ENCODE measurements at regions not wholly inside any gene's neighbourhood (a gene's known extent, or its start where the extent isn't known, plus 50 kb on each side); places are given as distances from the start of the nearest gene placed in this dataset.

DNA sequence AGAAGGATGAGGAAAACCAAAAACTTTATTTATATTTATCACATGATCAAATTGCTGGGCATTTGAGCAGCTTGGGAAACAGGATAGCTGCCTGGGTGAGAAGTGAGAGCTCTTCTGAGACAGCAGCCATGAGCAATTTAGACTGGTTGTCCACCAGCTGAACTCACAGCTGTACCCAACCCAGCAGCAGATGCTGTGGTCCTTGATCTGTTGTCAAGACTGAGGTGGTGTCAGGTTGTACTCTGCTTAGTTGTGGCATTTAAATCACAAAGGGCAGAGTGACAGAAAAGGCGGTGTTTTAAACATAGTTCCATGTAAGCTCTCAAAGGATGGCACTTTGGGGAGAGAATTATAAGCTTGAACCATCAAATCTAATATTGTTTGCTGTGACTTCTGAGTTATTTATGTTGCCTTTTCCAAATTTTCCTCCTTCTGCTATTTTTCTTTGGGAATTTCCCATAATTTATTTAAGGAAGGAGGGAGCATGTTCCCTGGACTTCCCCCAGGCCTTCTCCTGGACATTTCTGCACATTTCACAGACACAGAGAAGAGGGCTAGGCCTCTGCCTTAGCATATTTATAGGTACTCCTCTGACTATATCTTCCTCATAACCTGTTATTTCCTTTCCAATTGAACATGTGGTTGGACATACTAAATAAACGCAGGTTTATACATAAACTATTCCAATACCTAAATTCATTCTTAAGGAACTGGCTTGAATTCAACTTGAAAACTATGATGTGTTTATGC lies 117.7 kb upstream of the FER start:
- Histone ChIP-seq H3K27me3 (no peaks in the 10 kb centered on the region), H3K36me3 (no peaks in the 10 kb centered on the region), H3K4me1 (no peaks in the 10 kb centered on the region), H3K9me3 (no peaks in the 10 kb centered on the region), H3K4me3 (no peak overlapping the region), H3K27ac (no peak overlapping the region)
- ATAC-seq (no peak), DNase-seq (no peak)
- TF ChIP-seq POLR2A (IDR thresholded peaks at IDR 0.05), result no peak
- TF ChIP-seq, protein P1, sequence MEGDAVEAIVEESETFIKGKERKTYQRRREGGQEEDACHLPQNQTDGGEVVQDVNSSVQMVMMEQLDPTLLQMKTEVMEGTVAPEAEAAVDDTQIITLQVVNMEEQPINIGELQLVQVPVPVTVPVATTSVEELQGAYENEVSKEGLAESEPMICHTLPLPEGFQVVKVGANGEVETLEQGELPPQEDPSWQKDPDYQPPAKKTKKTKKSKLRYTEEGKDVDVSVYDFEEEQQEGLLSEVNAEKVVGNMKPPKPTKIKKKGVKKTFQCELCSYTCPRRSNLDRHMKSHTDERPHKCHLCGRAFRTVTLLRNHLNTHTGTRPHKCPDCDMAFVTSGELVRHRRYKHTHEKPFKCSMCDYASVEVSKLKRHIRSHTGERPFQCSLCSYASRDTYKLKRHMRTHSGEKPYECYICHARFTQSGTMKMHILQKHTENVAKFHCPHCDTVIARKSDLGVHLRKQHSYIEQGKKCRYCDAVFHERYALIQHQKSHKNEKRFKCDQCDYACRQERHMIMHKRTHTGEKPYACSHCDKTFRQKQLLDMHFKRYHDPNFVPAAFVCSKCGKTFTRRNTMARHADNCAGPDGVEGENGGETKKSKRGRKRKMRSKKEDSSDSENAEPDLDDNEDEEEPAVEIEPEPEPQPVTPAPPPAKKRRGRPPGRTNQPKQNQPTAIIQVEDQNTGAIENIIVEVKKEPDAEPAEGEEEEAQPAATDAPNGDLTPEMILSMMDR (IDR thresholded peaks at IDR 0.05), result no peak
- intact Hi-C loops (cut with DNase I), result no loop called here
- WGBS (ENCODE audit: insufficient coverage, low coverage, low lambda C conversion rate, missing lambda C conversion rate), result 79% methylated on average over 2 of the region's 2 CpGs

DNA sequence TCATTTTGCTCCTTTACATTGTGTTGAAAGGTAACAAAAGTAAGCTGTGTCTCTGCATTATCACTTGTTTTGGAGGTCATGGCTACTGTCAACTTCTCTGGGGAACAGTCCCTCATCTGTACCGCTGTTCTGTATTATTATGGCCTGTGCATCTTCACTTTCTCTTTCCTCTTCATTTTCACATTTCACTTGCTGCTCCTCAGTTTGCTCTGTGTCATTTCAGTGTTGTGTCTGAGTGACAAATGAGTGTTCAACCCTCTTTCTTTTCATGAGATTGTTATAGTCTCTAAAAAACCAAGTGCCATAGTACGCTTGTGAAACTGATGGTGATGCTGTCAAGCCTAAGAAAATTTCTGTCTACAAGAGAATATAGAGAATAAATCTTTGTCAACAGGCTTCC lies 122.0 kb upstream of the FER start:
- no peak for ATAC-seq
- no peak for DNase-seq
- Histone ChIP-seq H3K27me3 (no peaks in the 10 kb centered on the region), H3K36me3 (no peaks in the 10 kb centered on the region), H3K4me3 (no peak overlapping the region), H3K27ac (no peak overlapping the region), H3K4me1 (no peaks in the 10 kb centered on the region), H3K9me3 (no peaks in the 10 kb centered on the region)
- WGBS (ENCODE audit: insufficient coverage, low coverage, low lambda C conversion rate, missing lambda C conversion rate), result 87% methylated on average over 2 of the region's 2 CpGs
- intact Hi-C loops (cut with DNase I), result no loop called here
- TF ChIP-seq, protein P1 (IDR thresholded peaks at IDR 0.05), result no peak
- no peak for TF ChIP-seq POLR2A (IDR thresholded peaks at IDR 0.05)

DNA sequence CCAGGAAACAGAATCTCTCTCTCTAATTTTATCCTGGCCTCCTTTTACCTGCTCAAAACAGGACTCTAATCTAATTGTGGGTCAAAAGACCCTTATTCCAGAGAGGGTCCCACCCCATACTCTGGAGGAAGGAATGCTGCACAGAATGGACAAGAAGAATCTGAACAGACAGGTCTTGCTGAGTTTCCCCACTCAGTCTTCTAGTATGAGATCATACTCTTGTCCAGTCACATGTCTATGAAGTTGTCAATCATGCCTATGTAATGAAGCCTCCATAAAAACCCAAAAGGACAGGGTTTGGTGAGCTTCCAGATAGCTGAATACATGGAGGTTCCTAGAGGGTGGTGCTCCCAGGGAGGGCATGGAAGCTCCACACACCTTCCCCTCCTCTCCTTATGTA lies 123.9 kb upstream of the FER start:
- ATAC-seq, result no peak
- H3K4me3 ChIP-seq, result no peak overlapping the region
- no peaks in the 10 kb centered on the region for H3K36me3 ChIP-seq
- H3K9me3 ChIP-seq, result no peaks in the 10 kb centered on the region
- no peak for TF ChIP-seq POLR2A (IDR thresholded peaks at IDR 0.05)
- TF ChIP-seq, protein P1 (IDR thresholded peaks at IDR 0.05), result no peak
- H3K27ac ChIP-seq, result no peak overlapping the region
- DNase-seq, result no peak
- no peaks in the 10 kb centered on the region for H3K27me3 ChIP-seq
- no peaks in the 10 kb centered on the region for H3K4me1 ChIP-seq
- intact Hi-C loops (cut with DNase I), result no loop called here

DNA sequence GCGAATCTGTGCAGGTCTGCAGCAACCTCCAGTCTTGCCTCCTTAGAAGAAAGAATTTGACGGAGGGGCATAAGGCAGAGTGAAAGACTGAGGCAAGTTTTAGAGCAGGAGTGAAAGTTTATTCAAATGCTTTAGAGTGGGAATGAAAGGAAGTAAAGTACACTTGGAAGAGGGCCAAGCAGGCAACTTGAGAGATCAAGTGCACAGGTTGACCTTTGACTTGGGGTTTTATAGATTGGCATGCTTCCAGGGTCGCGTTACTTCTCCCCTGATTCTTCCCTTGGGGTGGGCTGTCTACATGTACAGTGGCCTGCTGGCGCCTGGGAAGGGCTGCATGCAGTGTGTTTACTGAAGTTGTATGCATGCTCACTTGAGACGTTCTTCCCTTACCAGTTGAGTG lies 127.2 kb upstream of the FER start:
- no peak for DNase-seq
- no peaks in the 10 kb centered on the region for H3K9me3 ChIP-seq
- TF ChIP-seq, protein P1 (IDR thresholded peaks at IDR 0.05), result no peak
- no peak for TF ChIP-seq POLR2A (IDR thresholded peaks at IDR 0.05)
- H3K27ac ChIP-seq, result no peak overlapping the region
- no peaks in the 10 kb centered on the region for H3K27me3 ChIP-seq
- no peak for ATAC-seq
- H3K4me1 ChIP-seq, result no peaks in the 10 kb centered on the region
- intact Hi-C loops (cut with DNase I), result no loop called here
- no peak overlapping the region for H3K4me3 ChIP-seq
- no peaks in the 10 kb centered on the region for H3K36me3 ChIP-seq
- 68% methylated on average over 4 of the region's 6 CpGs for WGBS (ENCODE audit: insufficient coverage, low coverage, low lambda C conversion rate, missing lambda C conversion rate)

DNA sequence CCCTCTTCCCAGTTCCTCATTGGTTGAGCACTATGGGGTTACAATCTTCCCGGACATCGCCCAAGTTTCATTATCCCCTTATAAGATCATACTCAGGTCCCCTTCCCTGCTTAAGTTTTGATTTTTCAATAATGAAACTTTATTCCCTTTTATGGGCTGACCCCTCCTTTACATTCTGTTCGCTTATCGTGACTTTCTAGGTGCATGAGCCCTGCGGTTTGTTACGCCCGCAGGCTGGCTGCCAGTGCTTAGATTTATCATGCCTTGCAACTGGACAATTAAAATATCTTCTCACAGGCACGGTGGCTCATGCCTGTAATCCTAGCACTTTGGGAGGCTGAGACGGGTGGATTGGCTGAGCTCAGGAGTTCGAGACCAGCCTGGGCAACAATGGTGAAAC lies 127.9 kb upstream of the FER start:
- DNase-seq, result no peak

More for the DNA sequence above, 127.9 kb upstream of the FER start:
- no peaks in the 10 kb centered on the region for H3K9me3 ChIP-seq
- no peaks in the 10 kb centered on the region for H3K27me3 ChIP-seq
- ATAC-seq, result no peak
- TF ChIP-seq, protein P1 (IDR thresholded peaks at IDR 0.05), result no peak
- no peaks in the 10 kb centered on the region for H3K36me3 ChIP-seq
- 94% methylated on average over 7 of the region's 10 CpGs for WGBS (ENCODE audit: insufficient coverage, low coverage, low lambda C conversion rate, missing lambda C conversion rate)
- H3K4me3 ChIP-seq, result no peak overlapping the region
- intact Hi-C loops (cut with DNase I), result no loop called here
- no peaks in the 10 kb centered on the region for H3K4me1 ChIP-seq
- no peak overlapping the region for H3K27ac ChIP-seq

All from right lobe of liver (tissue), 6 donors.